Skeletal muscle tissue (tissue), 3 donors: ENCODE measurements at regions not wholly inside any gene's neighbourhood (a gene's known extent, or its start where the extent isn't known, plus 50 kb on each side); places are given as distances from the start of the nearest gene placed in this dataset.

ENCODE experiments used
- H3K27ac ChIP-seq: one replicate; pipeline ENCODE4 v1.7.0; 2013; ENCODE audit warnings: mild to moderate bottlenecking, low read depth, low read length, inconsistent platforms
- H3K27me3 ChIP-seq, 3 donors: one replicate each; pipeline ENCODE4 v1.7.0; 2013; ENCODE audit warnings: low read length in 3 of 3; ENCODE audit not compliant: control insufficient read depth in 3 of 3, insufficient read depth in 3 of 3
- H3K36me3 ChIP-seq, 3 donors: one replicate each; pipeline ENCODE4 v1.7.0; 2013; ENCODE audit warnings: low read length in 3 of 3; ENCODE audit not compliant: control insufficient read depth in 3 of 3, insufficient read depth in 3 of 3
- H3K4me1 ChIP-seq, 3 donors: one replicate each; pipeline ENCODE4 v1.7.0; 2013; ENCODE audit warnings: low read length in 3 of 3, mild to moderate bottlenecking in 3 of 3; ENCODE audit not compliant: control insufficient read depth in 3 of 3, insufficient read depth in 3 of 3
- H3K4me3 ChIP-seq, 3 donors: one replicate each; pipeline ENCODE4 v1.7.0; 2013; ENCODE audit warnings: low read length in 3 of 3
- H3K9ac ChIP-seq, 3 donors: one replicate each; pipeline ENCODE4 v1.7.0; 2013; ENCODE audit warnings: low read length in 3 of 3, mild to moderate bottlenecking in 3 of 3, moderate library complexity in 2 of 3, low read depth in 1 of 3
- H3K9me3 ChIP-seq, 3 donors: one replicate each; pipeline ENCODE4 v1.7.0; 2013; ENCODE audit warnings: low read length in 3 of 3; ENCODE audit not compliant: control insufficient read depth in 3 of 3
- donor health status: Osteomylitis.

GRCh38 chr13:47858042-47859025 lies 142.7 kb downstream of the SUCLA2 start:
- Histone ChIP-seq H3K27ac (no peak overlapping the region), H3K4me3 (no peak overlapping the region), H3K9me3 (no peaks in the 10 kb centered on the region), H3K36me3 (no peaks in the 10 kb centered on the region), H3K9ac (no peak overlapping the region), H3K4me1 (no peaks in the 10 kb centered on the region), H3K27me3 (no peaks in the 10 kb centered on the region)

GRCh38 chr13:47853236-47853635 lies 147.8 kb downstream of the SUCLA2 start:
- Histone ChIP-seq H3K4me3 (no peak overlapping the region), H3K27me3 (no peaks in the 10 kb centered on the region), H3K9me3 (no peaks in the 10 kb centered on the region), H3K4me1 (no peaks in the 10 kb centered on the region), H3K9ac (no peak overlapping the region), H3K27ac (no peak overlapping the region), H3K36me3 (no peaks in the 10 kb centered on the region)

GRCh38 chr13:47846886-47847285 lies 154.2 kb downstream of the SUCLA2 start:
- Histone ChIP-seq H3K4me1 (no peaks in the 10 kb centered on the region), H3K4me3 (no peak overlapping the region), H3K27ac (no peak overlapping the region), H3K9me3 (no peaks in the 10 kb centered on the region), H3K9ac (no peak overlapping the region), H3K27me3 (no peaks in the 10 kb centered on the region), H3K36me3 (no peaks in the 10 kb centered on the region)

- Histone ChIP-seq H3K27ac (no peak overlapping the region), H3K4me1 (no peaks in the 10 kb centered on the region), H3K9me3 (no peaks in the 10 kb centered on the region), H3K9ac (no peak overlapping the region), H3K36me3 (no peaks in the 10 kb centered on the region), H3K27me3 (no peaks in the 10 kb centered on the region), H3K4me3 (no peak overlapping the region)
Measured at GRCh38 chr13:47845981-47846380, 155.1 kb downstream of the SUCLA2 start.

GRCh38 chr13:47843005-47843404 lies 158.1 kb downstream of the SUCLA2 start:
- no peaks in the 10 kb centered on the region for H3K36me3 ChIP-seq
- no peaks in the 10 kb centered on the region for H3K4me1 ChIP-seq
- no peak overlapping the region for H3K27ac ChIP-seq

GRCh38 chr13:47841151-47841550 lies 159.9 kb downstream of the SUCLA2 start:
- Histone ChIP-seq H3K9me3 (no peaks in the 10 kb centered on the region), H3K36me3 (no peaks in the 10 kb centered on the region), H3K4me1 (no peaks in the 10 kb centered on the region), H3K9ac (no peak overlapping the region), H3K27ac (no peak overlapping the region), H3K4me3 (no peak overlapping the region), H3K27me3 (no peaks in the 10 kb centered on the region)

More at GRCh38 chr13:47843005-47843404, 158.1 kb downstream of the SUCLA2 start:
- Histone ChIP-seq H3K9ac (no peak overlapping the region), H3K27me3 (no peaks in the 10 kb centered on the region), H3K9me3 (no peaks in the 10 kb centered on the region), H3K4me3 (no peak overlapping the region)

GRCh38 chr13:47837906-47838305 lies 163.2 kb downstream of the SUCLA2 start:
- Histone ChIP-seq H3K4me1 (no peaks in the 10 kb centered on the region), H3K9me3 (no peaks in the 10 kb centered on the region), H3K9ac (no peak overlapping the region), H3K36me3 (no peaks in the 10 kb centered on the region), H3K27me3 (no peaks in the 10 kb centered on the region), H3K27ac (no peak overlapping the region), H3K4me3 (no peak overlapping the region)

GRCh38 chr13:47837104-47837880 lies 163.8 kb downstream of the SUCLA2 start:
- Histone ChIP-seq H3K27ac (no peak overlapping the region), H3K4me3 (no peak overlapping the region), H3K9me3 (no peaks in the 10 kb centered on the region), H3K4me1 (no peaks in the 10 kb centered on the region), H3K27me3 (no peaks in the 10 kb centered on the region), H3K36me3 (no peaks in the 10 kb centered on the region), H3K9ac (no peak overlapping the region)

- Histone ChIP-seq H3K27ac (no peak overlapping the region), H3K4me1 (no peaks in the 10 kb centered on the region), H3K27me3 (no peaks in the 10 kb centered on the region), H3K9me3 (no peaks in the 10 kb centered on the region), H3K36me3 (no peaks in the 10 kb centered on the region), H3K4me3 (no peak overlapping the region), H3K9ac (no peak overlapping the region)
Measured at GRCh38 chr13:47835470-47836228, 165.4 kb downstream of the SUCLA2 start.
